ENCODE measurements at regions not wholly inside any gene's neighbourhood (a gene's known extent, or its start where the extent isn't known, plus 50 kb on each side); places are given as distances from the start of the nearest gene placed in this dataset.
"Not testable (repeated sequence)": the region's sequence is repeated elsewhere in the genome, so short reads cannot be mapped to it uniquely, and the experiment has no call there.

DNA sequence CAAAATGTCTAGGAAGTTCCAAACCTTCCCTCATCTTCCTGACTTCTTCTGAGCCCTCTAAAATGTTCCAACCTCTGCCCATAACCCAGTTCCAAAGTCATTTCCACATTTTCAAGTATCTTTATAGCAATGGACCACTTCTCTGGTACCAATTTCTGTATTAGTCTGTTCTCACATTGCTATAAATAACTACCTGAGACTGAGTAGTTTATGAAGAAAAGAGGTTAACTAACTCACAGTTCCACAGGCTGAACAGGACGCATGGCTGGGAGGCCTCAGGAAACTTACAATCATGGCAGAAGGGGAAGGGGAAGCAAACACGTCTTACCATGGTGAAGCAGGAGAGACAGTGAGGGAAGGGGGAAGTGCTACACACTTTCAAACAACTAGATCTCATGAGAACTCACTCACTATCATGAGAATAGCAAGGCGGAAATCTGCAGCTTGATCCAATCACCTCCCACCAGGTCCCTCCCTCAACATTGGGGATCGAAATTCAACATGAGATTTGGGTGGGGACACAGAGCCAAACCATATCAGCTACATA is 213.2 kb upstream of the MGAT5 start:
- FAIRE-seq; DNase-seq (ENCODE audit: low spot score in 2 of 2): not testable (repeated sequence)

GRCh38 chr2:134041877-134042276 is 212.0 kb upstream of the MGAT5 start:
- DNase-seq (ENCODE audit: low spot score in 2 of 2) (no peak), FAIRE-seq (no peak)

DNA sequence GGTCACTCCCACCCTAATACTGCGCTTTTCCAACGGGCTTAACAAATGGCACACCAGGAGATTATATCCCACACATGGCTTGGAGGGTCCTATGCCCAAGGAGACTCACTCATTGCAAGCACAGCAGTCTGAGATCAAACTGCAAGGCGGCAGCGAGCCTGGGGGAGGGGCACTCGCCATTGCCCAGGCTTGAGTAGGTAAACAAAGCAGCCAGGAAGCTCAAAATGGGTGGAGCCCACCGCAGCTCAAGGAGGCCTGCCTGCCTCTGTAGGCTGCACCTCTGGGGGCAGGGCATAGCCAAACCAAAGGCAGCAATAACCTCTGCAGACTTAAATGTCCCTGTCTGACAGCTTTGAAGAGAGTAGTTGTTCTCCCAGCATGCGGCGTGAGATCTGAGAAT is 210.8 kb upstream of the MGAT5 start:
- DNase-seq (ENCODE audit: low spot score in 2 of 2); FAIRE-seq: not testable (repeated sequence)

DNA sequence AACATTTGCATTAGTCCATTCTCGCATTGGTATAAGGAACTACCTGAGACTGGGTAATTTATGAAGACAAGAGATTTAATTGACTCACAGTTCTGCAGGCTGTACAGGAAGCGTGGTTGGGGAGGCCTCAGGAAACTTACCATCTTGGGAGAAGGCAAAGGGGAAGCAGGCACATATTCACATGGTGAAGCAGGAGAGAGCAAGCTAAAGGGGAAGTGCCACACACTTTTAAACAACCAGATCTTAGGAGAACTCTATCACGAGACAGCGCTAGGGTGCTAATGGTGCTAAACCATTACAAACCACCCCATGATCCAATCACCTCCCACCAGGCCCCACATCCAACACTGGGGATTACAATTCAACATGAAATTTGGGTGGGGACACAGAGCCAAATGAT is 201.7 kb upstream of the MGAT5 start:
- no peak for DNase-seq (ENCODE audit: low spot score in 2 of 2)
- no peak for FAIRE-seq

DNA sequence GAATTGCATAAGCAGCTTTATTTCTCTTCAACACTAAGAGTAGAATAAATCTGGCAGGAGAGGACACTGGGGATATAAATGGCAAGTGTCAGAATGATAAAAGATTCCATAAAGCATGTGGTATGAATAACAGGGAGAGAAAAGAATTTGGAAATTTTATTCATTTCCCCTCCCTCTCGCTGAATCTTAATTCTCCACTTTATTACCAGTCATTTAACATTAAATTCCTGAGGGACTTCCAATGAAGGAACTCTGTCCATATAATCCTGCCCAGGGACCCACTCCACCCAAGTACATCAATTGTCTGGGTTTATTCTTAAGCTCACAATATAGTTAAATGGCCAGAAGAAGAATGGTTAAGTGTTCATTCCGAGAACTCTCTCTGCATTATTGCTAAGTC is 197.7 kb upstream of the MGAT5 start:
- no peak for DNase-seq (ENCODE audit: low spot score in 2 of 2)
- no peak for FAIRE-seq

DNA sequence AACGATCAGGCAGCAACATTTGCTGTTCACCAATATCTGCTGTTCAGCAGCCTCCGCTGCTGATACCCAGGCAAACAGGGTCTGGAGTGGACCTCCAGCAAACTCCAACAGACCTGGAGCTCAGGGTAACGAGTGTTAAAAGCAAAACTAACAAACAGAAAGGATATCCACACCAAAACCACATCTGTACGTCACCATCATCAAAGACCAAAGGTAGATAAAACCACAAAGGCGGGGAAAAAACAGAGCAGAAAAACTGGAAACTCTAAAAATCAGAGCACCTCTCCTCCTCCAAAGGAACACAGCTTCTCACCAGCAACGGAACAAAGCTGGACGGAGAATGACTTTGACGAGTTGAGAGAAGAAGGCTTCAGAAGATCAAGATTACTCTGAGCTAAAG is 192.8 kb upstream of the MGAT5 start:
- FAIRE-seq; DNase-seq (ENCODE audit: low spot score in 2 of 2): not testable (repeated sequence)

DNA sequence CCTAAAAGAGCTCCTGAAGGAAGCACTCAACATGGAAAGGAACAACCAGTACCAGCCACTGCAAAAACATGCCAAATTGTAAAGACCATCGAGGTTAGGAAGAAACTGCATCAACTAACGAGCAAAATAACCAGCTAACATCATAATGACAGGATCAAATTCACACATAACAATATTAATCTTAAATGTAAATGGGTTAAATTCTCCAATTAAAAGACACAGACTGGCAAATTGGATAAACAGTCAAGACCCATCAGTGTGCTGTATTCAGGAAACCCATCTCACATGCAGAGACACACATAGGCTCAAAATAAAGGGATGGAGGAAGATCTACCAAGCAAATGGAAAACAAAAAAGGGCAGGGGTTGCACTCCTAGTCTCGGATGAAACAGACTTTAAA is 191.6 kb upstream of the MGAT5 start:
- FAIRE-seq; DNase-seq (ENCODE audit: low spot score in 2 of 2): not testable (repeated sequence)

GRCh38 chr2:134063916-134064315 is 190.0 kb upstream of the MGAT5 start:
- DNase-seq (ENCODE audit: low spot score in 2 of 2); FAIRE-seq: not testable (repeated sequence)

- DNase-seq (ENCODE audit: low spot score in 2 of 2) (no peak), FAIRE-seq (no peak)
Observed at GRCh38 chr2:134070281-134070741, 183.6 kb upstream of the MGAT5 start.

GRCh38 chr2:134072341-134072740 is 181.5 kb upstream of the MGAT5 start:
- FAIRE-seq = no peak
- no peak for DNase-seq (ENCODE audit: low spot score in 2 of 2)

DNA sequence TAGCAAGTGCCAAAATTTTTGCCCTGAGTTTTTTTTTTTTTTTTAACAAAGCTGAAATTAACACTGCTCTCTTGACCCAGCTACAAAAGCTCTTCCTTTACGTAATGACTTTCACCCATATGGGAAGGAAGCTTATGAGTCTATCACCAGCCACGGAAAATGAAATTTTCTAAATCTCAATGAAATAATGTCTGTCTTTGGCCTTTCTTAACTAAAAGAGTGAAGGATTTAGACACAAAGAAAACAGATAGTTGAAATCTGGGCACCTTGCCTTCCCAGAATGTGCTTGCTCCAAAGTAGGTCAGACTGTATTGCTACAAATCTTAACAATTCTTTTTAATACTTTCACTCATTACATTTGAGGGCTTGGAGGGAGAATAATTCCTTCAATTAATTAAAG is 180.8 kb upstream of the MGAT5 start:
- FAIRE-seq = no peak
- no peak for DNase-seq (ENCODE audit: low spot score in 2 of 2)

DNA sequence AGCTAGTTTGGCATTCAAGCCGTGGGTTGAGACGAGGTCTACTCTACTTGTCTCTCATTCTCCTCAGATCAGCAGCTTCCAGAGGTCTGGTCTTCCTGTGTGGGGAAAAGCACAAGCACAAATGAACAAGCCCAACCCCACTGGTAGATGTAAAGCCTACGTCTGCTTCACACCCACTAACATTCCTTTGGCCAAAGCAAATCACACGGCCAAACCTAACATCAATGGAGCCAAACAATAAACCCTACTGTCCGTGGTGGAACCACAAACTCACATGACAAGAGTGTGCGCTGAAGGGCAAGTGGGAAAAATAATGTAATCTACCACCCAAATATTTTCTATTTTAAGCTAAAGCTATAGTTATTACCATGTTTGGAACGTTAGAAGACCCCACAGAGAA is 179.3 kb upstream of the MGAT5 start:
- DNase-seq (ENCODE audit: low spot score in 2 of 2) = no peak
- FAIRE-seq = no peak

- FAIRE-seq = no peak
- DNase-seq (ENCODE audit: low spot score in 2 of 2) = no peak
Observed at GRCh38 chr2:134075204-134075603, 178.7 kb upstream of the MGAT5 start.

DNA sequence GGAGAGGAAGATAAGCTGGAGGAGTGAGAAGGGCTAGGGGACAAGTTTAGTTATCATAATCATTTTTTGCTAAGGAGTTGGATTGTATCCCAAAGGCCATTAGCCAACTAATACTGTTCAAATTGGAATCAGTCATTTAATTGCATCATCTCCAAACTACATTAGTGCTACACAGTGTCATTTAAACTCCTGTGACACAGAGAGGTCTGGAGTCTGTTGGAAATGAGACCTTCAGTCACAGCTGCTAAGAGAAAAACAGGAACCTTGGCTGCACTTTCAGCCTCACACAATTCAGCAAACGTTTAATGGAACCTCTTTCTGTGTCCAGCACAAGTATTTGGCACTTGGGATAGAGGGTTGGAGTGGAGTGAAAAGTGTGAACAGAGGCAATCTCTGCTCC is 175.5 kb upstream of the MGAT5 start:
- FAIRE-seq (no peak), DNase-seq (ENCODE audit: low spot score in 2 of 2) (no peak)

DNA sequence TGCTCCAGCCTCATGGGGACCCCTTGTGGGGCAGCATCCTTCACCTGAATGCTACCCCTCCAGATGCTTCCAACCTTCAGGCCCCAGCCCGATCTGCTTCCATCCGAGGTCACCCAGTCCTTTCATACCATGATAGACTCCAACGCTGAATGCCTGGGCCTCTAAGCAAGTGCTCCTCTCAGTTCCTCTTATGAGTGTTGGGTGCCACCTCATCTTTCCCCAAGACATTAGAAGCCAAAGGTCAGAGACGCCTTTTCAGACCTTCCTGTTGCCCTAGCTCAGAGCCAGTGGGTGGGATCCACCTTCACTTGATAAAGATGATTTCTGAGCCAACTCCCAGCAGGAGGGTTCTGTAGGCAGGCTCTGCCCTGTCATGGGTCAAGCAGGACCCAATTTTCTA is 174.5 kb upstream of the MGAT5 start:
- FAIRE-seq (no peak), DNase-seq (ENCODE audit: low spot score in 2 of 2) (no peak)

DNA sequence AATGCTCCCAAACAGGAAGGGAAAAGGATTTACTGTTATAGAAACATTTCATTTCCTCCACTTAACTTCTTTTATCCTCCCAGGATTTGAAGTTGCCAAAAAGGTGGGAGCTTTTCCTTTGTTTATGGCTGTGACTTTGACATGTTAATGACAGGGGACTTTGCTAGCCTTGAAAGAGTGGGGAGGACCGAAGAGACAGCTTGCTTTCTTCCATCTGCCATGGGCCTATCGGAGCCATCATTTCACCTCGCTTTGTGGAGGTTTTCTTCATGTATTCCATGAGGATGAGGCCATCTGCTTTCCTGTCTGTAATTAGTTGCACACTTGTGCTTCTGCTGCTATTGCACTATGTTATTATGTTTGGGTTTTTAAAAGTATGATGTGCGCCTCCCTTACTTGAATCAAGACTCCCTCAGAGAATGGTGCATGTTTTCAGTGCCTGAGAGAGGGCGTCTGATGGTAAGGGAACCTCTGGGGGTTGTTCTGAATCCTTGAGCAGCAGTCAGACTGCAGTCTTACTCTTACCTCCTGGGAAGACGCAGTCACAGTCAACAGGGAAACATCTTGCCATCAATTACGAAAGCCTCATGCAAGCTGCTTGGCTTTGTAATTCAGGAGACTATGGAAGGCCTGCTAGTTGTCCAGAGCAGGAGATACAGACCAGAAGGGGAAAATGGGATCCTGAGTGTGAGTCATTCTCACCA is 173.3 kb upstream of the MGAT5 start:
- FAIRE-seq (no peak), DNase-seq (ENCODE audit: low spot score in 2 of 2) (no peak)

GRCh38 chr2:134081238-134081938 is 172.5 kb upstream of the MGAT5 start:
- DNase-seq (ENCODE audit: low spot score in 2 of 2) (no peak), FAIRE-seq (no peak)

GRCh38 chr2:134083548-134083947 is 170.3 kb upstream of the MGAT5 start:
- FAIRE-seq (no peak), DNase-seq (ENCODE audit: low spot score in 2 of 2) (no peak)

GRCh38 chr2:134086594-134087219 is 167.2 kb upstream of the MGAT5 start:
- peak in 1 of 2 donors; percentile 28 for DNase-seq (ENCODE audit: low spot score in 2 of 2)
- no peak for FAIRE-seq

DNA sequence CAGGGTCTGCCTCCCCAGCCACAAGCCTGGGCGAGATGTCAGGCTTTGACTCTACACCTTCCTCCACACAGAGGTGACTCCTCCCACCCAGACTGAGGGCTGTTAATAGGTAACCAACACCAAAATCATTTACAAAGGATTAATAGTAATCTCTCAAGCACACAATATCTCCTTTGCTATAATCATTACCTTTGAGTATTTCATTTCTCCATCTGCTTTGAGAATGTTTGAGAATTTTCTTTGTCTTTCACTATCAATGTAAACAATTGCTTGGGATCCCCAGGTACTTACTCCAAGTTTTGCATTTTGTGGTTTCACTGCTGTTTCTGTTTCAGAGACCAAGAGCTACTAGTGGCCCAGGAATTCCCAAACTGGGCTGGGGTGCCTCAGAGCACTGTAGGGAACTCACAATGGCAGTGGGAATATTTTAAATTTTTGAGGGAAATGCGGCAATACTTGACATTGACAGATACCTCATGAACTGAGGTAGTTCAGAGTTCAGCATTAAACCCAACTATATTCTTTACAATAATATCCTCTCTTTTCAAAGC is 166.4 kb upstream of the MGAT5 start:
- FAIRE-seq (no peak), DNase-seq (ENCODE audit: low spot score in 2 of 2) (no peak)

DNA sequence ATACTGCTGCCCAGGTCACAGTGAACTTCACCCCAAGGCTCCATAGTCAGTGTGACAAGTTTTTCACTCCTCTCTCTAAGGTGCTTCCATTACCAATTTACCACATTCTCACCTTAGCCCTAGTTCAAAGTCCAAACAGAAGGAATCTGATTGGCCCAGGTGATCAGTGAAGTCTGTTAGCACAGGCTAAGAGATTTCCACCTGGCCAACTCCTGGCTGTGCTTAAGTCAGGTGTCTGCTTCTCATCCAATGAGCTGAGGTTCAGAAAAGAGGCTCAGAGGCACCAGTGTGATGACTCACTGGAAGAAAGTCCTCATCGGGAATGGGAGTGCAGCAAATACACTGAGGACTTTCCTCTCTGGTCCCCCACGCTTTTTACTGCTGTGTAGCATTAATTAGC is 164.4 kb upstream of the MGAT5 start:
- DNase-seq (ENCODE audit: low spot score in 2 of 2) = no peak
- FAIRE-seq = no peak

All from frontal cortex (tissue), 3 donors.